ENCODE measurements at regions not wholly inside any gene's neighbourhood (a gene's known extent, or its start where the extent isn't known, plus 50 kb on each side); places are given as distances from the start of the nearest gene placed in this dataset.

DNA sequence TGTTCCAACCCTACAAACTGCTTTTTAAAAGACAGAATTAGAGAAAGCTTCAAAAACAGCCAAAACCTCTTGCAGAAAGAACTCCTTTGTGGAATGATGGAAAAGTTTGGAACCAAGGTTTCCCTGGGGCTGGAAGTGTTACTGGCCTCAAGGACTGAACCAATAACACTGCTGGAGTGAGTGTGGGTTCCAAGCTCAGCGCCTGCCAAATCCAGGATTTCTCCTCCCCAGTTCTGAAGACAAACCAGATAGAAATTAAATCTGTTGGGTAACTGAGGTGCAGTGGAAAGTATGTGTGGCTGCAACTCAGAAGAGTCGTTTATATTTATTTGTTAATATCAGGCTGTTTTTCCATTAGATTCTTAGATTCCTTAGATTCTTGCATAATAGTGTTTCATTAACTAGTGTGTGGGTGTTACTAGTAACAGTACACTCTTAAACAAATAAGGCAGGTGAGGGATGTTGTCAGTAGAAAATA lies 66.5 kb upstream of the FNDC3B start:
- TF ChIP-seq SIN3A (IDR thresholded peaks at IDR 0.05; ENCODE audit: borderline replicate concordance, insufficient read depth, low read length) (no peak), FOXP2 (optimal IDR thresholded peaks at IDR 0.05; ENCODE audit: borderline replicate concordance, extremely low read depth, extremely low read length, insufficient read depth) (no peak), POLR2AphosphoS5 (IDR thresholded peaks at IDR 0.05; ENCODE audit: low read depth, low read length) (no peak), TAF1 (IDR thresholded peaks at IDR 0.05; ENCODE audit: borderline replicate concordance, insufficient read depth, low read length) (no peak)
- TF ChIP-seq, protein P1, sequence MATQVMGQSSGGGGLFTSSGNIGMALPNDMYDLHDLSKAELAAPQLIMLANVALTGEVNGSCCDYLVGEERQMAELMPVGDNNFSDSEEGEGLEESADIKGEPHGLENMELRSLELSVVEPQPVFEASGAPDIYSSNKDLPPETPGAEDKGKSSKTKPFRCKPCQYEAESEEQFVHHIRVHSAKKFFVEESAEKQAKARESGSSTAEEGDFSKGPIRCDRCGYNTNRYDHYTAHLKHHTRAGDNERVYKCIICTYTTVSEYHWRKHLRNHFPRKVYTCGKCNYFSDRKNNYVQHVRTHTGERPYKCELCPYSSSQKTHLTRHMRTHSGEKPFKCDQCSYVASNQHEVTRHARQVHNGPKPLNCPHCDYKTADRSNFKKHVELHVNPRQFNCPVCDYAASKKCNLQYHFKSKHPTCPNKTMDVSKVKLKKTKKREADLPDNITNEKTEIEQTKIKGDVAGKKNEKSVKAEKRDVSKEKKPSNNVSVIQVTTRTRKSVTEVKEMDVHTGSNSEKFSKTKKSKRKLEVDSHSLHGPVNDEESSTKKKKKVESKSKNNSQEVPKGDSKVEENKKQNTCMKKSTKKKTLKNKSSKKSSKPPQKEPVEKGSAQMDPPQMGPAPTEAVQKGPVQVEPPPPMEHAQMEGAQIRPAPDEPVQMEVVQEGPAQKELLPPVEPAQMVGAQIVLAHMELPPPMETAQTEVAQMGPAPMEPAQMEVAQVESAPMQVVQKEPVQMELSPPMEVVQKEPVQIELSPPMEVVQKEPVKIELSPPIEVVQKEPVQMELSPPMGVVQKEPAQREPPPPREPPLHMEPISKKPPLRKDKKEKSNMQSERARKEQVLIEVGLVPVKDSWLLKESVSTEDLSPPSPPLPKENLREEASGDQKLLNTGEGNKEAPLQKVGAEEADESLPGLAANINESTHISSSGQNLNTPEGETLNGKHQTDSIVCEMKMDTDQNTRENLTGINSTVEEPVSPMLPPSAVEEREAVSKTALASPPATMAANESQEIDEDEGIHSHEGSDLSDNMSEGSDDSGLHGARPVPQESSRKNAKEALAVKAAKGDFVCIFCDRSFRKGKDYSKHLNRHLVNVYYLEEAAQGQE (IDR thresholded peaks at IDR 0.05; ENCODE audit: insufficient read depth in 1 of 2, low read depth in 2 of 2, low read length in 2 of 2) = no peak

DNA sequence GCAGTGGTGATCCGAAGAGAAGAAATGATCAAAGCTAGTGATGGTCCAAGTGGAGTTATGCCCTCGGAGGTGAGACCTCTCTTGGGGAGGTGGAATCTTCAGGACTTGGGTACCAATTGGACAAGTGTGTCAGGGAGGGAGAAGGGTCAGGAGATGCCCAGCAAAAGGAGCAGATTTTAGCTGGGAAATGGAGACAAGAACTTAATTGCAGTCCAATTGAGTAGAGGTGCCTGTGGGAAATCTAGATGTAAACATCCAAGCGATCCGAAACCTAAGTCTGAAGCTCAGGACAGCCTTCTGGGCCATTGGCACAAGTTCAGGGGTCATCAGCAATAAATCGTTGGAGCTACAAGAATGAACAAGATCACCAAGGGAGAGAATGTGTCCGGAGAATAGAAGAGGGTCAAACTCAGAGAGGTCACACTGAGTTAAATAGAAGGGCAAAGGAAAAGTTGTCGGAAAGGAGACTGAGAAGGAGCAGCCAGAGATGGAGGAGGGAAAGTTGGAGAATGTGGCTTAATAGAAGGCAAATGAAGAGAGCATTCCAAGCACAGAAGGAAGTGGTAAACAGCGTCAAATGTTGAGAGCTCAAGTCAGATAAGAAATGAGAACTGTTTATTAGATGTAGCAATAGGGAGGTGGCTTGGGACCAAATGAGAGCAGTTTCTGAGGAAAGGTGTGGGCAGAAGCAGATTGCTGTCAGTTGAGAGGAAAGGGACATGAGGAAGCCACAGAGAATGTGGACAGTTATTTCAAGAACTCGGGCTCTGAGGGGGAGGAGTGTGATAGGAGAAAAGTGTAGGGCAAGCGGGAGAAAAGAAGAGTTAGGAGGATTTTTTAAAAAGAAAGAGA lies 64.2 kb upstream of the FNDC3B start:
- TF ChIP-seq SIN3A (IDR thresholded peaks at IDR 0.05; ENCODE audit: borderline replicate concordance, insufficient read depth, low read length) = no peak
- TF ChIP-seq, protein P1 (IDR thresholded peaks at IDR 0.05; ENCODE audit: insufficient read depth in 1 of 2, low read depth in 2 of 2, low read length in 2 of 2) = no peak
- no peak for TF ChIP-seq POLR2AphosphoS5 (IDR thresholded peaks at IDR 0.05; ENCODE audit: low read depth, low read length)
- no peak for TF ChIP-seq FOXP2 (optimal IDR thresholded peaks at IDR 0.05; ENCODE audit: borderline replicate concordance, extremely low read depth, extremely low read length, insufficient read depth)
- no peak for TF ChIP-seq TAF1 (IDR thresholded peaks at IDR 0.05; ENCODE audit: borderline replicate concordance, insufficient read depth, low read length)

DNA sequence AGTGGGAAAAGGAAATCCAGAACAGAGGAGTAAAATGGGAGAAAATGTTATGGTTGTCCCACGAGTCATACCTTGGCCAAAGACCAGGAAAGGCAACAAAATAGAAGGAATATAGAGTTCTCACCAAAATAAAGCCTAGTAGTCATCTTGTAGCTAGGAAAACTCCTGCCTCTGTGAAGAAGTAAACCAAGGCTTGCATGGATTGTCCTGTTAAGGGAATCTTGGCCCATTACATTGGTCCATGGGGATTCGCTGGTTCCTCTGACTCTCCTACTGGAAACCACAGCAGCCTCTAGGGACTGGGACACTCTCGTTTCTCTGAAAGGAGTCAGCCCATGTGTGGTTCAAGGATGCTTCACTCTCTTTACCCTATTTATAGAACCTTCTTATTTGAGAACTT lies 62.9 kb upstream of the FNDC3B start:
- no peak for TF ChIP-seq SIN3A (IDR thresholded peaks at IDR 0.05; ENCODE audit: borderline replicate concordance, insufficient read depth, low read length)
- TF ChIP-seq, protein P1 (IDR thresholded peaks at IDR 0.05; ENCODE audit: insufficient read depth in 1 of 2, low read depth in 2 of 2, low read length in 2 of 2) = no peak
- no peak for TF ChIP-seq POLR2AphosphoS5 (IDR thresholded peaks at IDR 0.05; ENCODE audit: low read depth, low read length)
- TF ChIP-seq FOXP2 (optimal IDR thresholded peaks at IDR 0.05; ENCODE audit: borderline replicate concordance, extremely low read depth, extremely low read length, insufficient read depth) = no peak
- no peak for TF ChIP-seq TAF1 (IDR thresholded peaks at IDR 0.05; ENCODE audit: borderline replicate concordance, insufficient read depth, low read length)

DNA sequence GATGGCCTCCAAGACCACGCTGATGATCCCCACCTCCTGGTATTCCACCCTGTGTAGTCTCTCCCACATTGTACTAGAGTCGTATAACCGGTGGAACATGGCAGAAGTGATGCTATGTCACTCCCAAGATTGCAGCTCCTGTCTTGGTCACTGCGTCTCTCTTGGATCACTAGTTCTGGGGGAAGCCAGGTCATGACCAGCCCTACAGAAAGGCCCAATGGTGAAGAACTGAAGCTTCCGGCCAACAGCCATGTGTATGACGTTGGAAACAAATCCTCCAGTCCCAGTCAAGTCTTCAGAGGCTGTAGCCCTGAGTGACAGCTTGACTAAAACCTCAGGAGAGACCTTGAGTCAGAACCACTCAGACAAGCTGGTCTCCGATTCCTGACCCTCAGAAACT lies 61.9 kb upstream of the FNDC3B start:
- TF ChIP-seq, protein P1 (IDR thresholded peaks at IDR 0.05; ENCODE audit: insufficient read depth in 1 of 2, low read depth in 2 of 2, low read length in 2 of 2) = no peak
- TF ChIP-seq POLR2AphosphoS5 (IDR thresholded peaks at IDR 0.05; ENCODE audit: low read depth, low read length) = no peak
- TF ChIP-seq FOXP2 (optimal IDR thresholded peaks at IDR 0.05; ENCODE audit: borderline replicate concordance, extremely low read depth, extremely low read length, insufficient read depth) = no peak
- no peak for TF ChIP-seq TAF1 (IDR thresholded peaks at IDR 0.05; ENCODE audit: borderline replicate concordance, insufficient read depth, low read length)
- no peak for TF ChIP-seq SIN3A (IDR thresholded peaks at IDR 0.05; ENCODE audit: borderline replicate concordance, insufficient read depth, low read length)

Data from PFSK-1 (cell line).